Dermis microvascular lymphatic vessel endothelial cell (primary cell): ENCODE measurements at regions not wholly inside any gene's neighbourhood (a gene's known extent, or its start where the extent isn't known, plus 50 kb on each side); places are given as distances from the start of the nearest gene placed in this dataset.
A peak's percentile ranks its signal among the peaks of the same experiment; 100 is the strongest.

Experiments used
- DNase-seq, 2 donors: peaks; one replicate each; pipeline versions ENCODE4 v3.0.0 to v3.0.0-alpha.2; 2010; ENCODE audit warnings: low read depth in 2 of 2

GRCh38 chr14:53615252-53615651, 341.4 kb downstream of the BMP4 start:
- no peak for DNase-seq

GRCh38 chr14:53613404-53614253, 343.0 kb downstream of the BMP4 start:
- DNase-seq = peak; percentile 44 to 56

DNA sequence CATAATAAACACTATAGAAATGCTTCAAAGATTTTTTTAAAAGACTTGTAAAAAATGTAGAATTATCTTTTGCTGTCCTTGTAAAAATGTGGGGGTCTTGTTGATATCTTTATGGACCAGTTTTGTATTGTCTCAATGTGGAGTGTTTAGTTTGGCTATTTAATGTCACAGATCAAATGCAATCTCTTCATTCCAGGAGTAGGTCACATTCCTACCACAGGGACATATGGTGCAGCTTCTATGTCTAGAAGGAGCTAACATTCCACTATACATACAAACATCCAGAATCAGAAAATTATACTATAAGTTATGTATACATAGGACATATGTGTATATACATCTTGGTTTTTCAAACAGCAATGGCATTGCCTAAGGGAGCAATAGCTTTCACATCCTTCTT, 345.7 kb downstream of the BMP4 start:
- no peak for DNase-seq

- DNase-seq = no peak
Measured at GRCh38 chr14:53609009-53609408, 347.6 kb downstream of the BMP4 start.

DNA sequence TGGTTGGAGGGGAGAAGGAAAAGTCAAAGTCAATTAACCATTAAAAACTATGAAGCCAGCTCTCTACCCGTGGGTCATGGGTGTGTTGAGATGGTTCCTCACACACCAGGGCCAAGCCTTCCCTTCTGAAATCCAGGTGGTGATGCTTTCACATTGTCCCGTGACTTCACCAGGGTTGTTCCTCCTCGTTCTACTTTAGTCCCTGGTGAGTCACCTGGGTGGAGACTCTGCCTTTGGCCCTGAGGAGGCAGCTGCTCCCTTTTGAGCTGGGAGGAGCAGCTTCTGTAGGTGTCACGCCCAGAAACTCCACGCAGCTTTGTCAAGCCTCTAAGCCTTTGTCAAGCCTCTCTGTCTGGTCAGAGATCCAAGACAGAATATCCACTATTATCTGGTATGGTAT, 348.3 kb downstream of the BMP4 start:
- DNase-seq = no peak

GRCh38 chr14:53606203-53606602, 350.4 kb downstream of the BMP4 start:
- peak in 1 of 2 donors; percentile 2 for DNase-seq

DNA sequence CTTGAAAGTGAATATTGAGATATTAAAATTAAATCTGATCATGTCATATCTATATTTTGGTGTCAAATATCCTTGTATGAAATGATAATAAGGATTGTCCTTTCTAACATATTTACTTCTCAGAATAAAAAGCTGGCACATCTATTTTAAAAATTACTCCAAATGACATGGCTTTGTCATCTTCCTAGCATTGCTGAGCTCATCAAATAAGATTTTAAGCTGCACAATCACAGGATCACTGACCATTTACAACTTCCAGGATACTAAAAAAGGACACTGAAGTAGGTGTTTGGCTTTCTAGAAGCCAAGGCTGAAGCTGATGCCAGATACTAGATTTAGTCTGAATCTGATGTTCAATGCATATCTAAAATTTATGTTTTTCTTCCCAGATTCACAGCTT, 351.1 kb downstream of the BMP4 start:
- DNase-seq = no peak

GRCh38 chr14:53603994-53604393, 352.6 kb downstream of the BMP4 start:
- no peak for DNase-seq

- no peak for DNase-seq
Measured at GRCh38 chr14:53601409-53601808, 355.2 kb downstream of the BMP4 start.

GRCh38 chr14:53599221-53599945, 357.2 kb downstream of the BMP4 start:
- no peak for DNase-seq

DNA sequence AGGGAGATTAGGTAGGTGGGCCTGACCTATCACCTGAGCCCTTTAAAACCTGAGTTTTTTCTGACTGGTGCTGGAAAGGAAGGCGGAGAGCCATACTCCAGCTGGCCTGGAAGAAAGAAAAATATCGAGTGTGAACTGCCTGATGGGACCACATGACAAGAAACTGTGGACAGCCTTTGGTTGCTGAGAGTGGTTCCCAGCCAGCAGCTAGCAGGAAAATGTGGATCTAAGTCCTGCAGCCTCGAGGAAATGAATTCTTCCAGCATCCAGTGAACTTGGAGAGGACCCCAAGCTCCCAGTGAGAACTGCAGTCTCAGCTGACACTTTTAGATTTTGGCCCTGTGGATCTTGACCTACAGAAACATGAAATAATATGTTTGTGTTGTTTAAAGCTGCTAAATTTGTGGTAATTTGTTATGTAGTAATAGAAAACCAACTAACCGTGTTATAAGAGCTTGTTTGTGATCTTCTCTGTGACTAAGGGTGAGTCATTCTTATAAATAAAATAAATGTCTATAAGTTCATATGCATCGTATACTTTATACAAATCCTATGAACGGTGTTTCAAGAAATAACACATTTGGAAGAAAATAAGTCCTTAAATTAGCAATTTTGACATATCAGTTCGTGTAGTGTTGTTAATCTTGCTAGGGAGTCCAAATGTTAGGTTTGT, 359.6 kb downstream of the BMP4 start:
- DNase-seq = no peak

- no peak for DNase-seq
Measured at GRCh38 chr14:53591816-53592215, 364.8 kb downstream of the BMP4 start.

DNA sequence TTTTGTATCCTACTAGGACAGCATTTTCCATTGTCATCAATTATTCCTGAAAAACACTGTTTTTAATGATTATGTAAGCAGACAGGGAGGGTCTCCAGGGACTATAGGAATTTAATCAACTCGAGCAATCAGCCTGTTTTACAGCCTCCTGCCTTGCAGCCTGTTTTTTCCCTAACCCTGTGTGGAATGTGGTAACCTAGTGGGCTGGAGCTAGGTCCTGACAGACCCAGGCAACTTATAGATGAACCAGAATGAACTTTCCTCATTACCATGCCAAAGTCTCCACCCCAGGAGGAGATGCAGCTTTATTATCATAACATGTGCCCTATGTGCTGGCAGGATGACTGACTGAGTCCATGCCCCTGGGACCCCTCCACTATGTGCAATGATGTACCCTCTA, 375.1 kb downstream of the BMP4 start:
- no peak for DNase-seq

DNA sequence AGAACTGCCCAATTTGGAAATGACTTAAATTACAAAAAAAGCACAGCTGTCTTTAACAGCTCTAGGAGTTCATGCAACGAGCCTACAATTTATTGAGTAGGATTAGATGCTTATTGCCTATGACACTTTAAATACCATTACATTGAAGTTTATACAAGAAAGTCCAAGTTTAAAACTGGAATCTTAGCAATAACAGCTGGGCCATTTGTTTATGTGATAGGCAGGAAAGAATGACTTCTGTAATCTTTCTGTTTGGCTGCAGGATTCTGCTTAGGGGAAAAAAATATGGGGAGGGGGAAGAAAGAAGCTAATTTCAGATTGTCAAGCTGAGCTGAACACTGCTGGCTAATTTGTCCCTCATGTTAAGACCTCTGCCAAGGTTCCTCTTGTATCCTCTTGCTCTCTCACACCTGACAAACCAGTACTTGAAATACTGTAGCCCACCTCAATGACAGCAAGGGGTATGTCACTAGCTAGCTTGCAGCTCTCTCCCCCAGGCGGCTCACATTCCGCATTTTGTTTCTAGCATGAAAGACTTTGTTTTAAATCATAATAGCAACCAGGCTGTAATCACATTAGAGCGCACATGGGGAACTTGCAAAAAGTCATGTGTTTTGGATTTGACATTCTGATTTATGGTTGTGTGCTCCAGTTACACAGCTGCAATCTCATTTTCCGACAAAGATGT, 384.8 kb downstream of the BMP4 start:
- DNase-seq = no peak

DNA sequence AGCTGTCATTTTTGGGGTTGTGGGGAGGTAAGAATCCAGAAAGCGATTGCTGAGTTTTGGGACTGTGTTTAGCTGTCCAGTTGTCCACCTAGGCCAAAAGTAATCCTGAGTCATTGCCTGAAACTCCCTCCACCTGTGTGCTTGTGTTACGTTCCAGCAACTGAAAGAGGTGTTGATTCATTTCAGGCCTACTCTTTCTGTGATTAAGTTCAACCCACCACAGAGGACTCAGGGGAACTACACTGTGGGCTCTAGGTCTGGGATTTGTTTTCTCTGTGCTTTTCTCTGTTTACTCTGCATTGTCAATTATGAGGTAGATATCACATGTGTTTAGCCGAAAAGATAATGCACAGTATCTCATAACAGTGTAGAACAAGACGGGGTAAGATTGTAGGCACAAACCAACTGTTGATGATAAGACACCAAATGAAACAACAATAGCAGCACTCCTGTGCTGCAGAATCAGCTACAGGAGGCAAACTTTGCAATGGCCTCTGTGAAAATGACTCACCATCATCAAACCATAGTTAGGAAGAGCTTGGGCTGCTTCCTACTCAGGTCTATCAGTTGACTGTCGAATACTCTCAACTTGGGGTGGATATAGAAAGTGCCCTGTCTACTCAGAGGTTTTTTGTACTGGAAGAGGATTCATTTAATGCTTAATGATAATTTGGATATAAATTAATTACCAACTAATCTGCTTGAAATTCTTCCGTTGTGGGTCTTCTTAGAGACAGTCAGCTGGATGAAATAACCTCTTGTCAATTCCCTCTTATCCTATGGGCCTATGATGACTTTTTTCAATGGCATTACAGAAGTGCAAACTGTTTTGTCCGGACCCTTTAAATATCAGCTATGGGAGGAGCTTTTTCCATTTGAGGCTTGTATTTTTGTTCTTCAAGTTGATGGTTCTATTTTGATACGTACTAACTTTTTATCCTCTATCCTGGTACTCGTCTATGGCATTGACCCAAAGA, 385.9 kb downstream of the BMP4 start:
- no peak for DNase-seq

DNA sequence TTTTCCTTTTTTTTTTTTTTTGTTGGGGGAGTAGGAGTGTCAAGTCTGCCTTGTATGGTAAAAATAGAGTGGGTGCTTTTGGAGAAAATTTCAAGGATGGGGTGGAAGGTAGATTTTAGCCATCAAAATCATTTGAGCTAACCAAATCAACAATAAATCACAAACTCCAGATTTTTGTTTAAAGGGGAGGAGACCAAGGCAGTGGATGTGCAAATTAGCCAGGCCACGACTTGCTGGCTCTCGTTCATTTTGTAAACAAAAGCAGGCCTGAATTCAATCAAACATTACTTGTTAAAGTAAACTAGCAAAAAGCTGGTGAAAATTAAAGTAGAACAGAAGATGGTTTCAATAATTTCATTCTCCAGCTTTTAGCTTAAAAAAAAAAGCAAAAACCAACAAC, 387.2 kb downstream of the BMP4 start:
- DNase-seq = no peak

DNA sequence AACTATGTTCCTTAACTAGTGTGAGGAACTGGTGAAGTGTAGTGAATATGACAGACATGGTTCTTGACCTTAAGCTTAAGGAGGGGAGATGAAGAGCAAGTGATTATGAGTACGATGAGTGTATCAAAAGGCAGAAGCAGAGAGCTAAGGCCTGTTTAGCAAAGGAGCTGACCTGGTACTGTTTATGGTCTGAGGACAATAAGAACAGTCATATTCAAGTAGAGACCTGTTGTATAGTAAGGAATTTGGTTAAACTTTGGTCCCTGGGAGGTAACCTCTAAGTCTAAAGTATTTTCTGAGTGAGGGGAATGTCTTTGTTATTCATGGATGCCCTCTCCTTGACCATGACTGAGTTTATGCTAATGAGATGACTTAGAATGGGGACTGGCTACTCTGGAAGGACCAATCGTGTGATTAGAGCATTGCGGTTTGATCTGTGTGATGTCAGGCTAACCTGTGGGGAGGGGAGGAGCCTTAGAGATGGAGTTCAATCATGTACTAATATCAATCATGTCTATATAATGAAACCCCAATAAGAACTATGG, 389.3 kb downstream of the BMP4 start:
- DNase-seq = no peak

GRCh38 chr14:53564870-53565269, 391.8 kb downstream of the BMP4 start:
- no peak for DNase-seq

- no peak for DNase-seq
Measured at GRCh38 chr14:53563628-53564027, 393.0 kb downstream of the BMP4 start.

DNA sequence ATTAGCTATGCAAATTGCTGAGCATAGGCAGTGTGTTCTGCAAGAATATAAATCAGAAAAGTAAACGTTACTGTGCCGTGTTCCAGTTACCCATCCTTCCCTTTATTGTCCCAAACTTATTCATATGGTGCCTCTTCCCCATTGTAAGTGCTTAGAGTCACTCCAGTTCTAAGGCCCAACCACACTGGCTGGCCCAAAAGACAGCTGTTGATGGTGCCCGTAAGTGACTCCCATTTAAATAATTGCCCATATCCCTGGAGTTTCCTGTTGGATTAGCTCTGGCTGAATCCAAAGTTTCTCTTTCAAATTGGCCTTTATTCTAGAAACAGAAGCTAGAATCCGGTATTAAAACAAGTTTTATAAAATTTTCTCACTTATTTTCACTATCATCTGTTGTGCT, 400.1 kb upstream of the DDHD1 start:
- DNase-seq = no peak
